Liver (tissue), 8 donors: ENCODE measurements at regions not wholly inside any gene's neighbourhood (a gene's known extent, or its start where the extent isn't known, plus 50 kb on each side); places are given as distances from the start of the nearest gene placed in this dataset.
"Not testable (repeated sequence)": the region's sequence is repeated elsewhere in the genome, so short reads cannot be mapped to it uniquely, and the experiment has no call there.

Experiments used
- DNase-seq: peaks from one replicate; pipeline ENCODE4 v3.0.0-alpha.2; 2017; ENCODE audit warnings: low spot score
- H3K27ac ChIP-seq, 2 donors: one replicate each; pipeline ENCODE4 v1.7.0; 2013; ENCODE audit warnings: inconsistent platforms in 2 of 2, low read length in 2 of 2, control low read depth in 1 of 2, low read depth in 1 of 2, mild to moderate bottlenecking in 1 of 2
- H3K27me3 ChIP-seq, 4 donors: one replicate each; pipeline versions ENCODE4 v1.6.1 to v1.7.0; 2013; ENCODE audit warnings: low read length in 3 of 4, inconsistent platforms in 1 of 4, mild to moderate bottlenecking in 1 of 4, moderate library complexity in 1 of 4; ENCODE audit not compliant: control insufficient read depth in 4 of 4, insufficient read depth in 4 of 4
- H3K36me3 ChIP-seq, 4 donors: one replicate each; pipeline versions ENCODE4 v1.6.1 to v1.7.0; 2013; ENCODE audit warnings: low read length in 3 of 4, mild to moderate bottlenecking in 3 of 4, low read depth in 1 of 4, moderate library complexity in 1 of 4; ENCODE audit not compliant: control insufficient read depth in 4 of 4, insufficient read depth in 3 of 4
- H3K4me1 ChIP-seq, 4 donors: one replicate each; pipeline versions ENCODE4 v1.6.1 to v1.7.0; 2013; ENCODE audit warnings: low read length in 3 of 4, mild to moderate bottlenecking in 3 of 4, moderate library complexity in 1 of 4; ENCODE audit not compliant: control insufficient read depth in 4 of 4, insufficient read depth in 4 of 4
- H3K4me3 ChIP-seq, 3 donors: one replicate each; pipeline versions ENCODE4 v1.6.1 to v1.7.0; 2013; ENCODE audit warnings: low read length in 3 of 3, control low read depth in 1 of 3, low read depth in 1 of 3, mild to moderate bottlenecking in 1 of 3
- H3K9ac ChIP-seq, 2 donors: one replicate each; pipeline ENCODE4 v1.7.0; 2013; ENCODE audit warnings: low read length in 2 of 2, mild to moderate bottlenecking in 2 of 2, moderate library complexity in 2 of 2, control low read depth in 1 of 2, low read depth in 1 of 2
- H3K9me3 ChIP-seq, 4 donors: one replicate each; pipeline versions ENCODE4 v1.6.1 to v1.7.0; 2013; ENCODE audit warnings: low read length in 3 of 4; ENCODE audit not compliant: control insufficient read depth in 4 of 4
- FOXA1 ChIP-seq: IDR thresholded peaks from 2 replicates; pipeline ENCODE4 v1.6.1; 2016; ENCODE audit warnings: antibody characterized with exemption
- FOXA2 ChIP-seq: IDR thresholded peaks from 2 replicates; pipeline ENCODE4 v1.6.1; 2016; ENCODE audit warnings: antibody characterized with exemption
- GABPA ChIP-seq, 2 donors: IDR thresholded peaks in 1 of 2; conservative IDR thresholded peaks in 1 of 2; 2 replicates each; pipeline ENCODE4 v1.6.1; 2016; ENCODE audit warnings: antibody characterized with exemption in 2 of 2, mild to moderate bottlenecking in 1 of 2, moderate library complexity in 1 of 2
- HNF4A ChIP-seq, 2 donors: conservative IDR thresholded peaks; 2 replicates each; pipeline ENCODE4 v1.6.1; 2016; ENCODE audit warnings: antibody characterized with exemption in 2 of 2, mild to moderate bottlenecking in 2 of 2
- HNF4G ChIP-seq: IDR thresholded peaks from 2 replicates; pipeline ENCODE4 v1.6.1; 2016; ENCODE audit warnings: antibody characterized with exemption
- JUND ChIP-seq, 2 donors: IDR thresholded peaks; 2 replicates each; pipeline ENCODE4 v1.6.1; 2016; ENCODE audit warnings: antibody characterized with exemption in 2 of 2
- NR2F2 ChIP-seq: IDR thresholded peaks from 2 replicates; pipeline ENCODE4 v1.6.1; 2016; ENCODE audit warnings: antibody characterized with exemption
- RAD21 ChIP-seq, 2 donors: IDR thresholded peaks; 2 replicates each; pipeline ENCODE4 v1.6.1; 2016; ENCODE audit warnings: antibody characterized with exemption in 2 of 2, mild to moderate bottlenecking in 2 of 2
- RXRA ChIP-seq, 2 donors: IDR thresholded peaks; 2 replicates each; pipeline ENCODE4 v1.6.1; 2017 to 2018; ENCODE audit warnings: antibody characterized with exemption in 2 of 2, mild to moderate bottlenecking in 1 of 2
- SP1 ChIP-seq: IDR thresholded peaks from 2 replicates; pipeline ENCODE4 v1.6.1; 2018; ENCODE audit warnings: antibody characterized with exemption, mild to moderate bottlenecking
- TAF1 ChIP-seq: conservative IDR thresholded peaks from 2 replicates; pipeline ENCODE4 v1.6.1; 2016; ENCODE audit warnings: antibody characterized with exemption, mild to moderate bottlenecking
- WGBS: extraction: QIAGEN DNeasy Blood & Tissue Kit; methylation state at CpG from one replicate; pipeline ENCODE4 v1.1.7; 2013; 5-methylcytosine and 5-hydroxymethylcytosine counted together
- TF ChIP-seq, protein P1 (sequence below): IDR thresholded peaks from 2 replicates; pipeline ENCODE4 v1.6.1; 2016; ENCODE audit warnings: antibody characterized with exemption
- TF ChIP-seq, protein P2 (sequence below): IDR thresholded peaks from 2 replicates; pipeline ENCODE4 v1.6.1; 2016; ENCODE audit warnings: antibody characterized with exemption
- TF ChIP-seq, protein P3 (sequence below): IDR thresholded peaks from 2 replicates; pipeline ENCODE4 v1.6.1; 2016; ENCODE audit warnings: antibody characterized with exemption, mild to moderate bottlenecking
- TF ChIP-seq, protein P4 (sequence below): fragments of 150-350 bp; IDR thresholded peaks from 2 replicates; pipeline ENCODE4 v1.5.1; 2017; ENCODE audit warnings: improper control_type of control experiment, low read depth, low read length; ENCODE audit not compliant: missing input control
- TF ChIP-seq, protein P5 (sequence below): IDR thresholded peaks from 2 replicates; pipeline ENCODE4 v1.6.1; 2016; ENCODE audit warnings: antibody characterized with exemption
- donor health status: healthy.
- donor health status: healthy.
- donor health status: healthy.
- donor health status: healthy.
- donor health status: healthy.

DNA sequence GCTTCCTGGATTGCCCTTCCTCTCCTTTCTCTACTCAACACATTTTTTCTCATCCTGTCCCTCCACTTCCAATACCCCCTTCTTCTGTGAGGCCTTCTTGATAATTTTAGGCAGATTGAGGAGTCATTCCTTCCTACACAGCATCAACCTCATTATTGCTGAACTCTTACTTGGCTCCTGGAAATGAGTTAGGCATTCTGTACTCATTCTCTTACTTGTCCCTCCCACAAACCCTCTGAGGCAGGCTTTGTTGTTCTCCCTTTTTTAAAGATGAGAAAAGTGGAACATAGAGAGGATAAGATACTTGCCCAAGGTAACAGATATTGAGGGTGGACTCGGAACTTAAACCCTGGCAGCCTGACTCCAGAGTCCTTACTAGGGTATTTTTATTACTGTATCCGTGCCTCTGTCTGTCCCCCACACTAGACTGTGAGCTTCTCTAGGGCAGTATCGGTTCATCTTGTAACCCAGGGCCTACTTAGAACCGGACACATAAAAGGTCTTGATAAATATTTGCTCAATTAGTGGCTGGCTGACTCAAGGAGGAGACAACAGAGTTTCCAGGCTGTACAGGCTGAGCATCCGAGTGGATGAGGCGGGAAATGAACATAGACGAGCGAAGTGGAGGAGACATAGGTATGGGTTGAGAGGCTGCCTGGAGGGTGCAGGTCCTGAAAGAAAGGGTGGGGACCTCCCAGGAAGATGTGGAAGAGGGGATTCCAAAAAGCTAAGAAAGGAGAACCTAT is 148.7 kb upstream of the ATP2B2 start (continued):
- TF ChIP-seq, protein P1, sequence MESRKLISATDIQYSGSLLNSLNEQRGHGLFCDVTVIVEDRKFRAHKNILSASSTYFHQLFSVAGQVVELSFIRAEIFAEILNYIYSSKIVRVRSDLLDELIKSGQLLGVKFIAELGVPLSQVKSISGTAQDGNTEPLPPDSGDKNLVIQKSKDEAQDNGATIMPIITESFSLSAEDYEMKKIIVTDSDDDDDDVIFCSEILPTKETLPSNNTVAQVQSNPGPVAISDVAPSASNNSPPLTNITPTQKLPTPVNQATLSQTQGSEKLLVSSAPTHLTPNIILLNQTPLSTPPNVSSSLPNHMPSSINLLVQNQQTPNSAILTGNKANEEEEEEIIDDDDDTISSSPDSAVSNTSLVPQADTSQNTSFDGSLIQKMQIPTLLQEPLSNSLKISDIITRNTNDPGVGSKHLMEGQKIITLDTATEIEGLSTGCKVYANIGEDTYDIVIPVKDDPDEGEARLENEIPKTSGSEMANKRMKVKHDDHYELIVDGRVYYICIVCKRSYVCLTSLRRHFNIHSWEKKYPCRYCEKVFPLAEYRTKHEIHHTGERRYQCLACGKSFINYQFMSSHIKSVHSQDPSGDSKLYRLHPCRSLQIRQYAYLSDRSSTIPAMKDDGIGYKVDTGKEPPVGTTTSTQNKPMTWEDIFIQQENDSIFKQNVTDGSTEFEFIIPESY = no peak
- TF ChIP-seq NR2F2 = no peak
- no peak for TF ChIP-seq FOXA2
- TF ChIP-seq, protein P2, sequence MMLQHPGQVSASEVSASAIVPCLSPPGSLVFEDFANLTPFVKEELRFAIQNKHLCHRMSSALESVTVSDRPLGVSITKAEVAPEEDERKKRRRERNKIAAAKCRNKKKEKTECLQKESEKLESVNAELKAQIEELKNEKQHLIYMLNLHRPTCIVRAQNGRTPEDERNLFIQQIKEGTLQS = no peak

DNA sequence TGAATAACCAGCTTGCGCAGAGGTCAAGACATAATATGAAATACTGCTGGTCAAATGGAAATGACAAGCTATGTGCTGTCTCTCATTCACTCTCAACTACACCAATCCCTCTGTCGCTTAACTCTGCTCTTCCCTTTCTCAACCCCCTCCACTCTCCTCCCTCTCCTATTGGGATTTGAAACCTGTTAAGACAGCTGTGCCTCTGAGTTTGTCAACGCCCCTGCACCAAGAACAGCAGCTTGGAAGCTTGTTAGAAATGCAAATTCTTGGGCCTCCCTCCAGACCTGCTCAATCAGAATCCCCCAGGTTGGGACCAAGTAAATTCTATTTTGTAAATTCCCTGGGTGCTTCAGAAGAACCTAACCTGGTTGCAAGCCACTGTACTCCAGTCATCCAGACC is 149.7 kb upstream of the ATP2B2 start:
- no peak for DNase-seq
- H3K4me3 ChIP-seq = no peak overlapping the region
- H3K36me3 ChIP-seq = no peaks in the 10 kb centered on the region
- no peaks in the 10 kb centered on the region for H3K27me3 ChIP-seq
- TF ChIP-seq, protein P2 = no peak
- TF ChIP-seq, protein P3, sequence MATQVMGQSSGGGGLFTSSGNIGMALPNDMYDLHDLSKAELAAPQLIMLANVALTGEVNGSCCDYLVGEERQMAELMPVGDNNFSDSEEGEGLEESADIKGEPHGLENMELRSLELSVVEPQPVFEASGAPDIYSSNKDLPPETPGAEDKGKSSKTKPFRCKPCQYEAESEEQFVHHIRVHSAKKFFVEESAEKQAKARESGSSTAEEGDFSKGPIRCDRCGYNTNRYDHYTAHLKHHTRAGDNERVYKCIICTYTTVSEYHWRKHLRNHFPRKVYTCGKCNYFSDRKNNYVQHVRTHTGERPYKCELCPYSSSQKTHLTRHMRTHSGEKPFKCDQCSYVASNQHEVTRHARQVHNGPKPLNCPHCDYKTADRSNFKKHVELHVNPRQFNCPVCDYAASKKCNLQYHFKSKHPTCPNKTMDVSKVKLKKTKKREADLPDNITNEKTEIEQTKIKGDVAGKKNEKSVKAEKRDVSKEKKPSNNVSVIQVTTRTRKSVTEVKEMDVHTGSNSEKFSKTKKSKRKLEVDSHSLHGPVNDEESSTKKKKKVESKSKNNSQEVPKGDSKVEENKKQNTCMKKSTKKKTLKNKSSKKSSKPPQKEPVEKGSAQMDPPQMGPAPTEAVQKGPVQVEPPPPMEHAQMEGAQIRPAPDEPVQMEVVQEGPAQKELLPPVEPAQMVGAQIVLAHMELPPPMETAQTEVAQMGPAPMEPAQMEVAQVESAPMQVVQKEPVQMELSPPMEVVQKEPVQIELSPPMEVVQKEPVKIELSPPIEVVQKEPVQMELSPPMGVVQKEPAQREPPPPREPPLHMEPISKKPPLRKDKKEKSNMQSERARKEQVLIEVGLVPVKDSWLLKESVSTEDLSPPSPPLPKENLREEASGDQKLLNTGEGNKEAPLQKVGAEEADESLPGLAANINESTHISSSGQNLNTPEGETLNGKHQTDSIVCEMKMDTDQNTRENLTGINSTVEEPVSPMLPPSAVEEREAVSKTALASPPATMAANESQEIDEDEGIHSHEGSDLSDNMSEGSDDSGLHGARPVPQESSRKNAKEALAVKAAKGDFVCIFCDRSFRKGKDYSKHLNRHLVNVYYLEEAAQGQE = no peak
- TF ChIP-seq NR2F2 (no peak), JUND (IDR thresholded peaks at IDR 0.05) (no peak), SP1 (no peak), RXRA (IDR thresholded peaks at IDR 0.05) (no peak), RAD21 (IDR thresholded peaks at IDR 0.05) (no peak), FOXA2 (no peak), HNF4G (no peak), TAF1 (no peak), GABPA (IDR thresholded peaks at IDR 0.05 in 1 of 2, conservative IDR thresholded peaks at IDR 0.05 in 1 of 2) (no peak), FOXA1 (no peak), HNF4A (conservative IDR thresholded peaks at IDR 0.05) (no peak)
- TF ChIP-seq, protein P4, sequence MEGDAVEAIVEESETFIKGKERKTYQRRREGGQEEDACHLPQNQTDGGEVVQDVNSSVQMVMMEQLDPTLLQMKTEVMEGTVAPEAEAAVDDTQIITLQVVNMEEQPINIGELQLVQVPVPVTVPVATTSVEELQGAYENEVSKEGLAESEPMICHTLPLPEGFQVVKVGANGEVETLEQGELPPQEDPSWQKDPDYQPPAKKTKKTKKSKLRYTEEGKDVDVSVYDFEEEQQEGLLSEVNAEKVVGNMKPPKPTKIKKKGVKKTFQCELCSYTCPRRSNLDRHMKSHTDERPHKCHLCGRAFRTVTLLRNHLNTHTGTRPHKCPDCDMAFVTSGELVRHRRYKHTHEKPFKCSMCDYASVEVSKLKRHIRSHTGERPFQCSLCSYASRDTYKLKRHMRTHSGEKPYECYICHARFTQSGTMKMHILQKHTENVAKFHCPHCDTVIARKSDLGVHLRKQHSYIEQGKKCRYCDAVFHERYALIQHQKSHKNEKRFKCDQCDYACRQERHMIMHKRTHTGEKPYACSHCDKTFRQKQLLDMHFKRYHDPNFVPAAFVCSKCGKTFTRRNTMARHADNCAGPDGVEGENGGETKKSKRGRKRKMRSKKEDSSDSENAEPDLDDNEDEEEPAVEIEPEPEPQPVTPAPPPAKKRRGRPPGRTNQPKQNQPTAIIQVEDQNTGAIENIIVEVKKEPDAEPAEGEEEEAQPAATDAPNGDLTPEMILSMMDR = no peak
- TF ChIP-seq, protein P5, sequence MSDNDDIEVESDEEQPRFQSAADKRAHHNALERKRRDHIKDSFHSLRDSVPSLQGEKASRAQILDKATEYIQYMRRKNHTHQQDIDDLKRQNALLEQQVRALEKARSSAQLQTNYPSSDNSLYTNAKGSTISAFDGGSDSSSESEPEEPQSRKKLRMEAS = no peak
- TF ChIP-seq, protein P1 = no peak
- H3K9me3 ChIP-seq = no peaks in the 10 kb centered on the region
- H3K27ac ChIP-seq = no peak overlapping the region
- no peak overlapping the region for H3K9ac ChIP-seq
- WGBS = 80% methylated on average over 3 of the region's 3 CpGs
- H3K4me1 ChIP-seq = no peaks in the 10 kb centered on the region

DNA sequence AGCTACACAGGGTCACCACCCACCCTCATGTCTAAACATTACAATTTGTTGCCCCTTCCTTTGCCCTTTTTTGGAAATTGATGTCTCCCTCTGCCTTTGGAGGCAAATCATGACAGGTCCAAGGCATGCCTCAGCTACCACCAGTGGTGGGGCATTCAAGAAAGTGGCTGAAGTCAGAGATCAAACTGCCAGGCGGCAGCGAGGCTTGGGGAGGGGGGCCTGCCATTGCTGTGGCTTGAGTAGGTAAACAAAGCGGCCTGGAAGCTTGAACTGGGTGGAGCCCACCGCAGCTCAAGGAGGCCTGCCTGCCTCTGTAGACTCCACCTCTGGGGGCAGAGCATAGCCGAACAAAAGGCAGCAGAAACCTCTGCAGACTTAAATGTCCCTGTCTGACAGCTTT is 152.0 kb upstream of the ATP2B2 start:
- 67% methylated on average over 5 of the region's 5 CpGs for WGBS
- DNase-seq = not testable (repeated sequence)

More for the DNA sequence above, 152.0 kb upstream of the ATP2B2 start:
- not testable (repeated sequence) for H3K27me3 ChIP-seq, H3K9ac ChIP-seq, H3K4me1 ChIP-seq, H3K9me3 ChIP-seq, H3K36me3 ChIP-seq, H3K27ac ChIP-seq, H3K4me3 ChIP-seq
